ENCODE measurements at regions not wholly inside any gene's neighbourhood (a gene's known extent, or its start where the extent isn't known, plus 50 kb on each side); places are given as distances from the start of the nearest gene placed in this dataset.
"Not testable (repeated sequence)": the region's sequence is repeated elsewhere in the genome, so short reads cannot be mapped to it uniquely, and the experiment has no call there.

DNA sequence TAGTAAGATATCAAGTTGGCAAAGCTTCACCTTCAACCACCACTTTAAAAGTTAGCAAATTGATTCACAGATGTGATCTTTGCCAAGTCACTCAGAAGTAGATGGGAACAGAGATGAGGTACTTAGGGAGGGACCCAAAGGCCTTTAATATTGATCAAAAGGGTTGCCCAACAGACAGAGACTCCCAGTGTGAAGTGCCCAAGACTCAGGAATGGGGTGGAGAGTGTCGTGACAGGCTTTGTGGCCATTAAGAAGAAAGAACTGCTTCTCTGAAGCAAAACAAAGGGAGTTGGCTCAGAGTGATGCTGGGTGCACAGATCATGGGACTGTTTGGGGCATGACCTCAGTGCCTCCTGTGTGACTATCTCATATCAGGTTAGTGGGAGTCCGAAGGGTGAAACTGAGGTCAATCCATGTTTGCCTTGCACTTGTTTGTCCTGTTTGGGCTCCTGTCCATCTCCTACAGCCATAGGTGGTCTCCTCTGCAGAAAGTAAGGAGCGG, 132.3 kb downstream of the APIP start:
- DNase-seq (ENCODE audit: low read depth, low spot score): no peak

DNA sequence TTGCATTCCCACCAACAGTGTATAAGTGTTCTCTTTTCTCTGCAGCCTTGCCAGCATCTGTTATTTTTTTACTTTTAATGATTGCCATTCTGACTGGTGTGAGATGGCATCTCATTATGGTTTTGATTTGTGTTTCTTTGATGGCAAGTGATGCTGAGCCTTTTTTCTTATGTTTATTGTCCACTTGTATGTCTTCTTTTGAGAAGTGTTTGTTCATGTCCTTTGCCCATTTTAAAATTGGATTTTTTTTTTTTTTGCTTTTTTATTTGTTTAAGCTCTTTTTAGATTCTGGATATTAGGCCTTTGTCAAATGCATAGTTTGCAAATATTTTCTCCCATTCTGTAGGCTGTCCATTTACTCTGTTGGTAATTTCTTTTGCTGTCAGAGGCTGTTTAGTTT, 134.4 kb downstream of the APIP start:
- not testable (repeated sequence) for H3K27me3 Mint-ChIP-seq (ENCODE audit: low read depth); DNase-seq (ENCODE audit: low read depth, low spot score); H3K4me1 Mint-ChIP-seq; H3K27ac Mint-ChIP-seq (ENCODE audit: unreplicated experiment); H3K4me3 Mint-ChIP-seq
- Mint-ChIP-seq H3K36me3 (ENCODE audit: low read depth) (peaks cover 33% of the 10 kb centered on the region), H3K9me3 (peaks cover 13% of the 10 kb centered on the region)

More for the DNA sequence above, 132.3 kb downstream of the APIP start:
- H3K36me3 Mint-ChIP-seq (ENCODE audit: low read depth): peaks cover 27% of the 10 kb centered on the region
- peaks cover 3% of the 10 kb centered on the region for H3K4me1 Mint-ChIP-seq
- no peak overlapping the region for H3K4me3 Mint-ChIP-seq
- no peaks in the 10 kb centered on the region for H3K27me3 Mint-ChIP-seq (ENCODE audit: low read depth)
- TF ChIP-seq, protein P1, sequence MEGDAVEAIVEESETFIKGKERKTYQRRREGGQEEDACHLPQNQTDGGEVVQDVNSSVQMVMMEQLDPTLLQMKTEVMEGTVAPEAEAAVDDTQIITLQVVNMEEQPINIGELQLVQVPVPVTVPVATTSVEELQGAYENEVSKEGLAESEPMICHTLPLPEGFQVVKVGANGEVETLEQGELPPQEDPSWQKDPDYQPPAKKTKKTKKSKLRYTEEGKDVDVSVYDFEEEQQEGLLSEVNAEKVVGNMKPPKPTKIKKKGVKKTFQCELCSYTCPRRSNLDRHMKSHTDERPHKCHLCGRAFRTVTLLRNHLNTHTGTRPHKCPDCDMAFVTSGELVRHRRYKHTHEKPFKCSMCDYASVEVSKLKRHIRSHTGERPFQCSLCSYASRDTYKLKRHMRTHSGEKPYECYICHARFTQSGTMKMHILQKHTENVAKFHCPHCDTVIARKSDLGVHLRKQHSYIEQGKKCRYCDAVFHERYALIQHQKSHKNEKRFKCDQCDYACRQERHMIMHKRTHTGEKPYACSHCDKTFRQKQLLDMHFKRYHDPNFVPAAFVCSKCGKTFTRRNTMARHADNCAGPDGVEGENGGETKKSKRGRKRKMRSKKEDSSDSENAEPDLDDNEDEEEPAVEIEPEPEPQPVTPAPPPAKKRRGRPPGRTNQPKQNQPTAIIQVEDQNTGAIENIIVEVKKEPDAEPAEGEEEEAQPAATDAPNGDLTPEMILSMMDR (conservative IDR thresholded peaks at IDR 0.05): no peak
- H3K27ac Mint-ChIP-seq (ENCODE audit: unreplicated experiment): peak overlapping the region; percentile 30
- peaks cover 13% of the 10 kb centered on the region for H3K9me3 Mint-ChIP-seq

DNA sequence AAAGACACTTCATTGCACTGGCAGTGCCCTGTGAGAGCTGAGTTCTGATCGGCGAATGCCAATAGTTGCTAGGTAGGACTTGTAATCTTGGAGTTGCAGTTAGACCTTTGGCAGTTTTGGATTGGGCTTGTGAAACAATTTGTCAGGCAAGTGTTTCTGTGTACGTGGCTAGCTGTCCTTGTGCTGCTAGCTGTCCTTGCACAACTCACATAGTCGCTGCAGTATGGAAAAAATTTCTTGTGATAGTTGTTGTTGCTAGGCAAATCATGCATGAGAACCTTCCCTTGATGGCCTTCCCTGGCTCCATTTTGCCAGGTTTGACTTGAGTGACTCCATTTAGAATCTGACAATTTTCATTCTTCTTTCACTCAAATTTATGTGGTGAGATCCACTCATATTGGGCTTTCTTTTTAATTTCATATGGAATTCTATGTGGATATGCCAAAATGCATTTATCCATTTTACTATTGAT, 140.7 kb downstream of the APIP start:
- H3K27ac Mint-ChIP-seq (ENCODE audit: unreplicated experiment): no peak overlapping the region
- peaks cover 36% of the 10 kb centered on the region for H3K36me3 Mint-ChIP-seq (ENCODE audit: low read depth)
- DNase-seq (ENCODE audit: low read depth, low spot score): no peak
- H3K27me3 Mint-ChIP-seq (ENCODE audit: low read depth): no peaks in the 10 kb centered on the region
- no peak overlapping the region for H3K4me3 Mint-ChIP-seq
- TF ChIP-seq, protein P1 (conservative IDR thresholded peaks at IDR 0.05): no peak
- H3K4me1 Mint-ChIP-seq: no peaks in the 10 kb centered on the region
- H3K9me3 Mint-ChIP-seq: peaks cover 11% of the 10 kb centered on the region

DNA sequence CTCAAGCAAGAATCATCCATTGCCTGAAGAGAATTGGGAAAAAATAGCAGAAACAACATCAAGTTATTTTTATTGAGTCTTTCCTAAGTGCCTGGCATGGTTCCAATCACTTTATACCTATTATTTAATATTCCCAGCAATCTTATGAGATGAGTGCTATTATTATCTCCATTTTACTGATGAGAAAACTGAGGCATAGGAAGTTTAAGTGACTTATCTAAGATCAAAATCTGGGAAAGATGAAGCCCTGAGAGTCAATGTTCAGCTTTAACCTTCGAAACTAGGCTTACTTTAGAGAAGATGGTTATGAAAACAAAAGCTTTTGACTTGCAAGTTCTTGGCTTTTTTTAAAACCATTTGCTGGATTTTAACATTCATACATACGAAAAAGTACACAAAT, 141.6 kb downstream of the APIP start:
- peaks cover 34% of the 10 kb centered on the region for H3K36me3 Mint-ChIP-seq (ENCODE audit: low read depth)
- H3K9me3 Mint-ChIP-seq: peaks cover 7% of the 10 kb centered on the region
- H3K4me1 Mint-ChIP-seq: no peaks in the 10 kb centered on the region
- TF ChIP-seq, protein P1 (conservative IDR thresholded peaks at IDR 0.05): no peak
- no peaks in the 10 kb centered on the region for H3K27me3 Mint-ChIP-seq (ENCODE audit: low read depth)
- DNase-seq (ENCODE audit: low read depth, low spot score): no peak
- H3K27ac Mint-ChIP-seq (ENCODE audit: unreplicated experiment): no peak overlapping the region
- H3K4me3 Mint-ChIP-seq: no peak overlapping the region

DNA sequence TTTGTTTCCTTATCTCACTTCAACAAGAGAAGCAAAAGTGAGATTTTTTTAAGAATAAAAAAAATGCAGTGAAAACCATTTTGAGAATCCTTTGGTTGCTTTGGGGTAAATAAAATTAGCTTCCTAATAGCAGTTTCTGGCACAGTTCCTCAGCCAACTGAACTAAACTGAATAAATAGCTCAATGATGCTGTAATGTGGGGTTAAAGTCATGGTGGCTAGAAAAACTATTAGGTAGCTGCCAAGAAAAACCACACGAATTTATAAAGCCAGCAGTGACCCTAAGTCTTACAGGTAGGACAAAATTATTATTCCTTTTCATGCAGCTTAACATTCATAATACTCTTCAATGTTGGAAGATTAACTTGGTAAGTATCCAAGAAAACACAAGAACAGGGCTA, 142.4 kb downstream of the APIP start:
- no peak overlapping the region for H3K4me3 Mint-ChIP-seq
- TF ChIP-seq, protein P1 (conservative IDR thresholded peaks at IDR 0.05): no peak
- no peak for DNase-seq (ENCODE audit: low read depth, low spot score)
- peaks cover 30% of the 10 kb centered on the region for H3K36me3 Mint-ChIP-seq (ENCODE audit: low read depth)
- H3K4me1 Mint-ChIP-seq: no peaks in the 10 kb centered on the region
- no peak overlapping the region for H3K27ac Mint-ChIP-seq (ENCODE audit: unreplicated experiment)
- H3K27me3 Mint-ChIP-seq (ENCODE audit: low read depth): no peaks in the 10 kb centered on the region
- H3K9me3 Mint-ChIP-seq: peaks cover 3% of the 10 kb centered on the region

DNA sequence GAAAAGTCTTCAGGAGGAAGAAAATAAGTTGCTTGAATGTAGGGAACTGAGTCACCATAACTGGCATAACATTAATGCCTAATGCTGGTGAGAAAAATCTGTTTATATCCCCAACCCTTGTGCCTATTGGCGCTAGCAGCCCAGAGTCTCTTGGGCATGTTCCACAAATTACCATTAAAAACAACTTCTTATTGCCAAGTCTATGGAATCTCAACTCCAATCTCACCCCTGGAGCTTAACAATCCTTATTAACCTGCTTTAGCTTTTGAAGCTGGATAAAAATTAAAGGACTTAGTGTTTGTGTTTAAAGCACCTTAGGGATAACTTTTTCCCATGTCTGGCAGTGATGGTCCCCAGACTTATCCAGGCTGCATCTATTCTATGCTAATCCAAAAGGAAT, 143.0 kb downstream of the APIP start:
- DNase-seq (ENCODE audit: low read depth, low spot score): no peak
- Mint-ChIP-seq H3K27me3 (ENCODE audit: low read depth) (no peaks in the 10 kb centered on the region), H3K27ac (ENCODE audit: unreplicated experiment) (no peak overlapping the region), H3K4me1 (no peaks in the 10 kb centered on the region), H3K9me3 (peaks cover 3% of the 10 kb centered on the region), H3K4me3 (no peak overlapping the region), H3K36me3 (ENCODE audit: low read depth) (peaks cover 34% of the 10 kb centered on the region)
- TF ChIP-seq, protein P1 (conservative IDR thresholded peaks at IDR 0.05): no peak
